ENCODE measurements at regions not wholly inside any gene's neighbourhood (a gene's known extent, or its start where the extent isn't known, plus 50 kb on each side); places are given as distances from the start of the nearest gene placed in this dataset.

DNA sequence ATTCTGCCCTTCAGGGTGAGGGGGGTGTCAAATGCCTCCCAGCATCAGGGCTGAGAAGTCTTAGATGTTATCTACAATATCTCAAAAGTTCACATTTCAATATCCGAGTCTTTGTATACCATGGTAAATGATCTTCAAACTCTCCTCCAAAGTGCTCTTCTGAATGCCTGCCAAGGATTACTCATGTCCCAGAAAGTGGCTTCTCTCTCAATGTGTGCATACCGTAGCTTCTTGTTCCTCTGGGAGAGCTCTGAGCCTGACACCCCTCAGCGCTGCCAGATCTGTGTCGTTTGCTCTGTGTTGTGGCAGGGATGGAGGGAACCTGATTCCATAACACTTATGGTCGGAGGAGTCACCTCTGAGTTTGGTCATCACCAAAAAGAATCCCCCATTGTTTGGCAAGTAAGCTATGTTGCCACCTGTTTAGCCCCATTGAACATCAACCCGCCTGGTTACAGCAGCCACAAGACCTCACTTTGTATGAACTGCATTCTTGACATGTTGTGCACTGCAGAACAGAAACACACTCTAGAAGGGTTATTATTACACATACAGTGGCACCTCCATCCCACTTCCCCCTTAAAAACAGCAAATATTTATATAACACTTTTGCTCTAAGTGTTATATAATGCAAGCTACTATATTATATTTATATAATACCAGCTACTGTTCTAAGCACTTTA is 163.1 kb upstream of the MIR17HG start:
- DNase-seq (ENCODE audit: low read depth): no peak
- TF ChIP-seq, protein P1, sequence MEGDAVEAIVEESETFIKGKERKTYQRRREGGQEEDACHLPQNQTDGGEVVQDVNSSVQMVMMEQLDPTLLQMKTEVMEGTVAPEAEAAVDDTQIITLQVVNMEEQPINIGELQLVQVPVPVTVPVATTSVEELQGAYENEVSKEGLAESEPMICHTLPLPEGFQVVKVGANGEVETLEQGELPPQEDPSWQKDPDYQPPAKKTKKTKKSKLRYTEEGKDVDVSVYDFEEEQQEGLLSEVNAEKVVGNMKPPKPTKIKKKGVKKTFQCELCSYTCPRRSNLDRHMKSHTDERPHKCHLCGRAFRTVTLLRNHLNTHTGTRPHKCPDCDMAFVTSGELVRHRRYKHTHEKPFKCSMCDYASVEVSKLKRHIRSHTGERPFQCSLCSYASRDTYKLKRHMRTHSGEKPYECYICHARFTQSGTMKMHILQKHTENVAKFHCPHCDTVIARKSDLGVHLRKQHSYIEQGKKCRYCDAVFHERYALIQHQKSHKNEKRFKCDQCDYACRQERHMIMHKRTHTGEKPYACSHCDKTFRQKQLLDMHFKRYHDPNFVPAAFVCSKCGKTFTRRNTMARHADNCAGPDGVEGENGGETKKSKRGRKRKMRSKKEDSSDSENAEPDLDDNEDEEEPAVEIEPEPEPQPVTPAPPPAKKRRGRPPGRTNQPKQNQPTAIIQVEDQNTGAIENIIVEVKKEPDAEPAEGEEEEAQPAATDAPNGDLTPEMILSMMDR (conservative IDR thresholded peaks at IDR 0.05; ENCODE audit: low read depth, low read length): no peak
- H3K4me3 ChIP-seq (ENCODE audit: low read depth, low read length): no peak overlapping the region

DNA sequence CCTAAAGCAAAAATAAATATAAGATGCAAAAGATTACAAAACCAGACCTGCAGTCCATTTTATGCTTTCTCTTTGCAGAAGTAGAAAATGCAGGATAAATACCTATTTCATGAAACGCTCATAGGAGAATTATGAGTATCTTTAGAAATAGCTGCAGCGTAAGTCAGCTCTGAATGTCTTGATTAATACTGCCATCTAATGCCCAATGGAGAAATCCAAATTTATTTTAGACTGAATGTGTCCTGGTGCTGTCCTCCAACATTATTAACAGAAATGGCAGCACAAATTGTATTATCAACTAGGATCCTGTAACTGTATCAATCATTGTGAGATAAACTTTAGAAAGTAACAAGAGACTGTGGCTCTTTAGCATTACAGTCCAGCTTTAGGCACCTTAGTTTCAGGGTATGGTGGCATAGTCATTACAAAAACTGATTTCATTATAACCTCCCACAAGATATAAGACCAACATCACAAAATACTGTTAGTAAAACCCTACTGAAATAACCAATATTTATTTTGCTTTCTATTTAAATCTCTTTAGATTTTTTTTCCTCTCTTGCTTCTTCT is 162.1 kb upstream of the MIR17HG start:
- no peak overlapping the region for H3K4me3 ChIP-seq (ENCODE audit: low read depth, low read length)
- TF ChIP-seq, protein P1 (conservative IDR thresholded peaks at IDR 0.05; ENCODE audit: low read depth, low read length): peak; percentile 56
- no peak for DNase-seq (ENCODE audit: low read depth)

DNA sequence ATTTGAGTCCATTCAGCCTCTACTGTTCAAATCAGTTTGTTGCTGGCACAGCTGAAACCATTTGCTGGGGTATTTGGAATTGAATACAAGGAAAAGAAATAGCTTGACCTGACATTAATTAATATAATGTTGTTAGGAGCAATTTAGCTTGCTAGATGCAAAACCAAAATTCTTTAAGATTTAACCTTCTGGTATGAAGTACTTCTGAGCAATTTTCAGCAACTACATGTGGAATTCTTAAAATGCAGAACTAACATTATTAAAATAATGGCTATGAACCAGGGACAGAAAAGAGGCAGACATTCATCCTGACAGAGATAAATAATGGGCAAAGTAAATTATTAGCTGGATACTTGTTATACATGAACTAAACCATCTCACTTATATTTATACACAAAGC is 160.0 kb upstream of the MIR17HG start:
- no peak for DNase-seq (ENCODE audit: low read depth)
- no peak overlapping the region for H3K4me3 ChIP-seq (ENCODE audit: low read depth, low read length)
- TF ChIP-seq, protein P1 (conservative IDR thresholded peaks at IDR 0.05; ENCODE audit: low read depth, low read length): no peak

DNA sequence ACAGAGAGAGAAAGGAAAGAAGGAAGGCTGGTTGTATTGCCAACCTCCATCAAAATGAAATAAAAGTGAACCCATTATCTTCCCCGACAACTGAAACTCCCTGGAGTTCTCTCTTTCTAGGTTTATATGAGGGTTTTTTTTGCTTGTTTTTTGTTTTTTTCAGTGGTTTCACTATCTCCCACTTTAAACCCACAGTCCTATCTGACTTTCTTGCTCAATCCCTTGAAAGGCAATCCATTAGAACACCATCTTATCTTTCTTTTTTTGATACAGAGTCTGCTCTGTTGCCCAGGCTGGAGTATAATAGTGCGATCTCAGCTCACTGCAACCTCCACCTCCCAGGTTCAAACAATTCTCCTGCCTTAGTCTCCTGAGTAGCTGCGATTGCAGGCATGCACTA is 158.0 kb upstream of the MIR17HG start:
- H3K4me3 ChIP-seq (ENCODE audit: low read depth, low read length): no peak overlapping the region

DNA sequence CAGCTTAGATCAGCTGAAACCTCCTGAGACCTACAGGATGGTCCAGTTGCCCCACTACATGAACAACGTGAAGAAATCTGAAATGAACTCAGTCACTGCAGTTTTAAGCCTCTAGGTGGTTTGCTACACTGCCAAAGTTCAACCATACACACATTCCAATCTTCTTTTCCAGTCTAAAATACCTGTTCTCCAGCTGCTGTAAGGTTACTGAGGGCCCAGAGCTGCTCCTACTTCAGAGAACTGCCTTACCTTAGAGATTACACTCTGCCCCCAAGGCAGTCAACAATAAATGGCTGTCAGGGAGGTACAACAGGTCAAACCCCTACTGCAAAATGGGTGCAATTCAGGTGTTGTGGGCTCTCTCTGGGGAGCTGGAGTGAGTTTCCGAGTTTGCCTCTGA is 154.1 kb upstream of the MIR17HG start:
- DNase-seq (ENCODE audit: low read depth): no peak
- TF ChIP-seq, protein P1 (conservative IDR thresholded peaks at IDR 0.05; ENCODE audit: low read depth, low read length): no peak
- H3K4me3 ChIP-seq (ENCODE audit: low read depth, low read length): no peak overlapping the region

More for the DNA sequence above, 158.0 kb upstream of the MIR17HG start:
- TF ChIP-seq, protein P1 (conservative IDR thresholded peaks at IDR 0.05; ENCODE audit: low read depth, low read length): no peak
- DNase-seq (ENCODE audit: low read depth): no peak

DNA sequence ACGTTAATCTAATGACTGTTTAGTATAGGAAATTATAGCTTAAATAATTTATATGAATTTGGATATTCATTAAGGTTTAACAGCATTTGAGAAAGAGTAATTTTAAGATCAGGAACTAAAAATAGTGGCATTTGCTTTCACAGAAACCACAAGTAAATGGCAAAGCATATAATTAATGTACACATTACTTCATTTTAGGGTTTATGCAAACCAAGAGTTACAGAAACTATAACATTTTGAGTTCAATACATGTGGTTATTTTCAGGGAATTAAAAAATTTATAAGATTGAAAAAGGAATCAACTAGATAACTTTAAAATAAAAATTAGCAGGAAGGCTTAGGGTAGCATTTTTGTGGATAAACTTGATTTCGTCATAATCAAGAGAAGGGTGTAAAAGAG is 151.7 kb upstream of the MIR17HG start:
- TF ChIP-seq, protein P1 (conservative IDR thresholded peaks at IDR 0.05; ENCODE audit: low read depth, low read length): no peak
- no peak overlapping the region for H3K4me3 ChIP-seq (ENCODE audit: low read depth, low read length)
- DNase-seq (ENCODE audit: low read depth): no peak

DNA sequence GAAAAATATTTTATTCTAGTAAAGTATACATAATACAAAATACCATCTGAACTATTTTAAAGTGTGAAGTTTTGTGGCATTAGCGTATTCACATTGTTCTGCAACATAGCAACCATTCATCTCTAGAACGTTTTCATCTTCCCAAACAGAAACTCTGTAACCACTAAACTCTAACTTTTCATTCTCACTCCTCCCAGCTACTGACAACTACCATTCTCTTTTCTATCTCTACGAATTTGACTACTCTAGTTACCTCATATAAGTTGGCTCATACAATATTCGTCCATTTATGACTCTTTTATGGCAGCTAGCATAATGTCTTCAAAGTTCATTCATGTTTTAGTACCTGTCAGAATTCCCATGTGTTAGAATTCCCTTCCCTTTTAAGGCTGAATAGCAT is 150.5 kb upstream of the MIR17HG start:
- TF ChIP-seq, protein P1 (conservative IDR thresholded peaks at IDR 0.05; ENCODE audit: low read depth, low read length): no peak
- H3K4me3 ChIP-seq (ENCODE audit: low read depth, low read length): no peak overlapping the region
- no peak for DNase-seq (ENCODE audit: low read depth)

All from epithelial cell of proximal tubule (primary cell).